Hematopoietic multipotent progenitor cell treated with erythropoietin and hydrocortisone succinate and interleukin-3 and kit ligand, for 15 days (in vitro differentiated cells): ENCODE measurements at regions not wholly inside any gene's neighbourhood (a gene's known extent, or its start where the extent isn't known, plus 50 kb on each side); places are given as distances from the start of the nearest gene placed in this dataset.

Source experiments
- DNase-seq: peaks from one replicate; pipeline ENCODE4 v3.0.0-alpha.2; 2015; ENCODE audit warnings: low spot score

DNA sequence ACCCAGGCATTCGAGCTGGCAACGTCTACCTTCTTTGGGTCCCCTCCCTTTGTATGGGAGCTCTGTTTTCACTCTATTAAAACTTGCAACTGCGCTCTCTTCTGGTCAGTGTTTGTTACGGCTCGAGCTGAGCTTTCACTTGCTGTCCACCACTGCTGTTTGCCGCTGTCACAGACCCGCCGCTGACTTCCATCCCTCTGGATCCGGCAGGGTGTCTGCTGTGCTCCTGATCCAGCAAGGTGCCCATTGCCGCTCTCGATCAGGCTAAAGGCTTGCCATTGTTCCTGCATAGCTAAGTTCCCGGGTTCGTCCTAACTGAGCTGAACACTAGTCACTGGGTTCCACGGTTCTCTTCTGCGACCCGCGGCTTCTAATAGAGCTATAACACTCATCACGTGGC, 183.5 kb upstream of the GALNTL6 start:
- DNase-seq = no peak

- DNase-seq = no peak
Measured at GRCh38 chr4:171629182-171629581, 184.0 kb upstream of the GALNTL6 start.

DNA sequence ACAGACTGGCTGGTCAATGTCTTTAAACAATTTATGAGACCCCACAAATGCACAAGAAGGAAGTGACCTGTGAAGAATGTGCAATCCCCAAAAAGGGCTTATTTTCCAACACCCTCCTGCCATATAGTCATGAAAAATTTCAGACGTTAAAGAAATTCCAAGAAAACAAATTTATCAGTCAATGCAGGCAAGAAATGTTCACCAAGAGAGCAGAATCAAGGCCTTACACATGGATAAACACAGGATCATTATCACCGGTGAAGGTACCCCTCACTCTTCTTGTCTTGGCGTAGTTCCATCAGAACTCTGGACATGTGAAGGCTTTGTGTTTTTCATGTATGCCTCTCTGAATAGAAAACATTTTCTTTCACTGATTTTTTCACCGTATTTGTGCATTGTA, 186.7 kb upstream of the GALNTL6 start:
- no peak for DNase-seq

DNA sequence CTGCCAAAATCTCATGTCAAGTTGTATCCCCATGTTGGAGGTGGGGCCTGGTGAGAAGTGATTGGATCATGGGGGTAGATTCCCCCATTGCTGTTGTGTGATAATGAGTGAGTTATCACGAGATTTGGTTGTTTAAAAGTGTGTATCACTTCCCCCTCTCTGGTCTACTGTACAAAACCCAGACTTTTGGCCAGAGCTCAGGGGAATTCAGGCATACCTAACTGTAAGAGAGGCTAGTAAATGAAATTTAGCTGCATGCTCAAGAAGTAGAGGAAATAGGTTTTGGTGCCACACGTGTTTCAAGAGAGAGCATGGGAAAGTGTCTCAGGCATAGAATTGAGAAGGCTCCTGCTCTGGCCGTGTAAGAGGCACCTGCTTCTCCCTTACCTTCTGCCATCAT, 190.5 kb upstream of the GALNTL6 start:
- DNase-seq = no peak

GRCh38 chr4:171621646-171622045, 191.6 kb upstream of the GALNTL6 start:
- DNase-seq = no peak

DNA sequence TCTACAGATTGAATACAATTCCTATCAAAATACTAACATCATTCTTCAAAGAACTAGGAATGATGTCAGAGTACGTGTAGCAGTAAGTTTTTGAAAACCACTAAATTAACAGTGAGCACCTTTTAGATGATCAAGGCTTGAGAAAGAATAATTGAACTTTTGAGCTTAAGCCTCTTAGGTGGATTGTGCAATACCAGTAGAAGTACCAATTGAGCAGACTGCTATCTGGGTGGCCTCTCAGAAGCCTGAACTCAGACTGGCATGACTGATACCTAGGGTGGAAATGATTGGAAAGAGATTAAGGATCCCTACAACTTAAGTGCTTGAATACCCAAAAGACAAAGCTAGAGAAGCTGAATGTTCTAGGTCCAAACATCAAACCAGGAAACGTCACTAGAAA, 200.3 kb upstream of the GALNTL6 start:
- DNase-seq = no peak

DNA sequence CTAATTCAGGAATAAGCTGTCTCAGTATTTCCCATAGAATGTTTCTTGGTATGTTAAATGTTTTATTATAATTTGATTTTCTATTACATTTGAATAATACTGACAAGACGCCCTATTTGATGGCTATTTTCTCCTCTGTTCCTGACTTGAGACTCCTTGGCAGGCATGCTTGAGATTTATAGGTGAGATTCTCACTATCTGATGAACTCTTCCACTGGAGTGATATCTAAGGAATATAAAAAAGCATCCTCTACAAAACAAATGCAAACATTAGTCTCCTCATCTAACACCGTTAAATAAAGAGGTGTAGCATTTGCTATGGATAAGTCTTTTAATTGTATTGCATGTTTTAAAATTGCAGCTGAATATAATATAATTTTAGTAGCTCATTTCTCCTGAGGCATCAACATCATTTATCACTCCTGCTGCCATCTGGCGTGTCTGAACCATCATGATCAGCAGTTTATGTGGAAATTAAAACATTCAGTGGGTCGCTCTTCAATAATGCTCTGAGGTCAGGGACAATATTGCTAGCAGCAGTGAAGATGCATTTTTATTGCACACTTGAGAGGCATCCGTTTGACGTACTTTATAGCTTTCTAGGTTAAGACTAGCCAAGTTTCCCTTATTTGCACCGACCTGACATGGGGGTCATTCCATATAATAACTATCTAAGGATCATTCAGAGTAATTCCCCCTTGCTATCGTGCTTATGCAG, 210.4 kb upstream of the GALNTL6 start:
- DNase-seq = no peak

GRCh38 chr4:171601091-171601490, 212.1 kb upstream of the GALNTL6 start:
- DNase-seq = no peak

DNA sequence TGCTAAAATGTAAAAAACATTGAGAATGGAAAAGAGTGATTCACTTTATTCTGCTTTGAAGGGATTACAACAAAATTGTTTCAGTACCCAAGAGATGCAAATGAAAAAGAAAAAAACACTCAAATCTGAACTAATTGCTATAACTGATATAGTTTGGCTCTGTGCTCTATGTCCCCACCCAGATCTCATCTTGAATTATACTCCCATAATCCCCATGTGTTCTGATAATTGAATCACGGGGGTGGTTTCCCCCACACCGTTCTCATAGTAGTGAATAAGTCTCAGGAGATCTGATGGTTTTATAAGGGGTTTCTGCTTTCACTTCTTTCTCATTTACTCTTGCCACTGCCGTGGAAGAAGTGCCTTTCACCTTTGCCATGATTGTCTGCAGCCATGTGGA, 213.6 kb upstream of the GALNTL6 start:
- no peak for DNase-seq

DNA sequence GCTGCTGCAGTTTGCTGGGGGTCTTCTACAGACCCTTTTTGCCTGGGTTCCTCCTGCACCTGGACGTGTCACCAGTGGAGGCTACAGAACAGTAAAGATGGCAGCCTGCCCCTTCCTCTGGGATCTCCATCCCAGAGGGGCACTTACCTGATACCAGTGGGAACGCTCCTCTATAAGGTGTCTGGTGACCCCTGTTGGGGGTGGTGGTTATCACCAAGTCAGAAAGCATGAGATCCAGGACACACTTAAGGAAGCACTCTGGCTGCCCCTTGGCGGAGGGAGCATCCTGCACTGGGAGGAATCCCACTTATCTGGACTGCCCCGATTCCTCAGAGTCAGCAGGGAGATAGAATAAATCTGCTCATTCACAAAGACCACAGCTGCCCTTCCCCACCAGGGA, 218.9 kb upstream of the GALNTL6 start:
- DNase-seq = no peak

- DNase-seq = no peak
Measured at GRCh38 chr4:171590716-171591115, 222.5 kb upstream of the GALNTL6 start.

DNA sequence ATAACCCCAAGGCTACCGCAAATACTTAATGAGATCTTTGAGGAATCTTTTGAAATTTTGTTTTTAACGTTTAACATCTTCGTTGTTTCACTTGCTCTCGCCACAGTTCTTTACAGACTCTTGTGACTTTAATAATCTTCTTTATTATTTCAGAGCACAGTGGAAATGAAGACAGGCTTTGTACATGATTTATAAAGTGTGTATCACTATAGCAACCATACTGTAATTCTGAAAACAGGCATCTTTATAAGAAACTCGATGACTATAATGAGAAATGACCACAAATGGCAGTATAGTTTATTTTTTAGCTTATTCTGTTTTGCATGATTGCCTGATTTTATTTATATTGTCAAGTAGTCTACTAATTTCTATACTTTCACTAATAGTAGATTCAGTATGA, 224.4 kb upstream of the GALNTL6 start:
- no peak for DNase-seq

GRCh38 chr4:171588051-171588545, 225.1 kb upstream of the GALNTL6 start:
- no peak for DNase-seq

DNA sequence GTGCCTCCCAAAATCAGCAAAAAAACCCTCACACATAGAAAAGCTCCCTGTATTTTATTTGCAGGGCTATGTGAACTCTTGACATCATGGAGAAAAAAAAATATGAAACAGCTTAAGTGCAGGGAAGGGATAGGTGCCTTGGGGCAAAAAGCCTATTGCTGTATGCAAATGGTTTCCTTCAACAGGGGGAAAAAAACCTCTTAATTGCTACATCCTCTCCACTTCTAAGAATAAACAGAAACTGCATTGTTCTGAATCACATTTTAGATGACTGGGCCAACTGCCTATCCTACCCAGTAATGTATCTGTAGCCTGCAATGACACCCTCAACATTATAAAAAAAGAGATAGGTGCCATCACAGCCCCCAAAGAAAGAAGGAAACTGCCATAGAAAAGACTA, 229.4 kb upstream of the GALNTL6 start:
- DNase-seq = no peak

DNA sequence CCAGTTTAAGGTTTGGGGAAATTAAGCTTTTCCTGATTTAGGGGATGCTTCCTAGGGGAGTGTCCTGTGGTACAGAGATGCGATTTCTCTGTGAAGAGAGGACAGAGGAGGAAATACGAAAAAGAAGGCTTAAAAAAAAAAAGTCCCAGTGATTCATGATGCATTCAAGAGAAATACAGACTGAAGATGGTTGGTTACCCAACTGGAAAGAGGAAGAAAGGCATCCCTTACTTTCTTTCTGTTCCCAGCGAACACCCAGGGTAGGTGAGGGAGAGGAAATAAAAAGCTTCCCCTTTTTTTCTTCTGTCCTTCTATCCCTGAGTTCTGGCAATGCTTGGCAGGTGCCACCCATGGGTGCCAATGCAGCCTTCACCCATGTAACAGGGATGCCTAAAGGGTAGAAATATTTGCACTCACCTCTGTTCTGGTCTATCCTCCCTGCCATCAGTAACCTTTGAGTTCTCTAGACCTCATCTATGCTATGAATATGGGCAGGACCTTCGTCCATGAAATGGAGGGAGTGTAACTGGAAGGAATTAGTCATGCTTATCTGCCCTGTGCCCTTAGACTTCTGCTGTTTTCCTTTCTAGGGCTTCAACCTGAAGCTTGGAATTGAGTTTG, 230.1 kb upstream of the GALNTL6 start:
- no peak for DNase-seq

DNA sequence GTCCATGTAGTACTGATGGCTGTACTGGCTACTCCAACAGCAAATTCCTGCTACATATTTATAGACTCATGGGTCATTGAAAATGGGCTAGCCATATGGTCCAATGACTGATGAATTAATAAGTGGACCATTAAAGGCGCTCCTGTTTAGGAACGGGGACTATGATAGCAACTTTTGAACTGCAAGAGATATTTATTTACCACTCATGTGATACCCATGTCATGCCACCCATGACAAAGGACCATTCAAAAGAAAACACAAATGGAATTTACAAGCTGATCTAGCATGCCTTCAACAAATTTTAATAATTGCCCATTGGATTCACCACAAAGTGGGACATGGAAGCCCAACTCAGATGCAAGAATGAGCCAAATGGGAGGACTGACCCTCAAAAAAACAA, 240.0 kb upstream of the GALNTL6 start:
- no peak for DNase-seq

DNA sequence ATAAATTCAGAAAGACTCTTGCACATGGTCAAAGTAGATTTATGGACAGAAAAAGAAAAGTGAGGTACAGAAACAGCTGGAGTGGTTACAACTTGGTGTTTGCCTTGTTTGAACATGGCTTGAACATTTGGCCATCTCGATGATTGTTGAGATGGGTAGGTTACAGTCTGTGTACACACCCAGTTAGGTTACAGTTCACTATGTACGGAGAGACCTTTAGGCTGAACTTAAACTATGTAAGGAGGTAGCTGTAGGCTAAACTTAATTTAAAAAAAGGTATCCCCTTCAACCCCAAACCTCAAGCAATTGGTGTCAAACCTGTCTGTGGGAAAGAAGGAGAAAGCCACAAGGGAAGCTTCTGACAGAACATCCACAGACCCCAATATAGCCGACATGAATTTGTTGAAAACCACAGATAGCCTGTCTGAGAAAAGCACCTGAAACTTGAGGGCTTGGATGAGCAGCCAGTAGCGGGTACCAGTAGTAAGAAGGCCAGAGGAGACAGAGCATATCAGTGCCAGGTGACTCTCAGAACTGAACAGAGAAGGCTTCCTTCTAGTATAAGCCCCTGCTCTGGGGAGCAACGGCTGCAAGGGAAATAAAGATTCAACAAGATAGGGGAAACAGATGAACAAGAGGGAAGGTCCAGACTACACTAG, 247.9 kb upstream of the GALNTL6 start:
- DNase-seq = no peak

- no peak for DNase-seq
Measured at GRCh38 chr4:171561419-171561818, 251.8 kb upstream of the GALNTL6 start.

DNA sequence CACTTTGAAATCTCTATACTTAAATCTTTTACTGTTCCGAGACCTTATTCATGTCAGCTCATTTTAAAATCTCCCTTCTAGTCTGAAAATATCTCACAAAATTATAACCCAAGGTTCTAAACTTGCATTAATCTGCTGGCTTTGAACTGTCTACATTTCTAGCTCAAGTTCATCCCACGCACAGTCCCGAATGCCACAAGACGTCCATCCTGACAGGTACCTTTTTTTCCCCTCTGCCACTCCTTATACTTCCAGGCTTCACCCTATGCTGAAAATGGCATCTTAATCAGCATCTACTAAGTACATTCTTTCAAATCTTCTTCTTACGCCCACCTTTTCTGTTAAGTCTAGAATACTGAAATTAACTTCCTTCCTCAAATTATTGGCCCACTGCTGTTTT, 259.2 kb upstream of the GALNTL6 start:
- no peak for DNase-seq

DNA sequence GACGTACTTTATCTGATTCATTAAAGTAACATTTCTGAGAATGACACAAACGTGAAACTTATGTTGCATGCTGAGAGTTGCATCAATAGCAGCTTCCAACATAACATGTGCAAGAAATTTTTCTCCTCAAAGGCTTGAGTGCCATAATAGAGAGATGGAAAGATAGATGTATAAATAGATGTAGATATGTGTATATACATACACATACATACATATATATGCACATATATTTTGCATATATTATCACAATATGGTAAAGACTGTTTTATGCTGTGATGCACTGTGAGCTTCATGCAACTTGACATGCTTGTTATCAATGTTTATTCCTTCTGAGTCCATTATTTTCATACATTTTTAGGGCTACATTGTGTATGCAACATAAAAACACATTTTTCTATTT, 270.6 kb upstream of the GALNTL6 start:
- DNase-seq = no peak

DNA sequence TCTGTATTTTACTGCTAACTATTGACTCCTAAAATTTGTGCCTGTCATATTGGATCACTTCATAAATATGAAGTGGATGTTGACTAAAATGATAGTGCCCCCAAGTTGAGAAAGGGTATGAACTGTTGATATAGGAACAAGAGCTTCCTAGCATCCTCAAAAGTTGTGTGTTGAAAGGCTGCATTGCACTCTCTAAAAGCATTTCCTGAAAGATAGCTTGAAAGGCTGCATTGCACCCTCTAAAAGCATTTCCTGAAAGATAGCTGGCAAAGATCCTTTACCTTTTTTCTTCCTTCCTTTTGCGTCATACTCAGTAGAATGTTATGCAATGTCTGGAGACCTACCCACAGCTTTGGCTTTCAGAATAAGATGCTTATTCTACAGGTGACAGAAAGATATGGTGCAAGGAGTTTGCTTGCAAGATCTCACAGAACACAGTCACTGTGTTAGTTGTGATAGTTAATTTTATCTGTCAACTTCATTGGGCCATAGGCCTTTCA, 274.6 kb upstream of the GALNTL6 start:
- no peak for DNase-seq

DNA sequence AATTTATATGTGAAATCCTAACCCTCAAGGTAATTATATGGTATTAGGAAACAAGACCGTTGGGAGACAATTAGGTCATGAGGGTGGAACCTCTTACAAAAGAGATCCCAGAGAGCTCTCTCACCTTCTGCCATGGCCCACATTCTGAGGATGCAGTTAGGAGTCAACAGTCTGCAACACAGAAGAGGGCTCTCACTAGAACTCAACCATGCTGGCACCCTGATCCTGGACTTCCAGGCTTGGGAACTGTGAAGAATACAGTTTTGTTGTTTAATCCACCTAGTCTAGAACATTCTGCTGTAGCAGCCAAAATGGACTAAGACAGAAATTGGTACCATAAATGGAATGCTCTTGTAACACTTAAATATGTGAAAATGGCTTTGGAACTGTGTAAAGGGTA, 278.8 kb upstream of the GALNTL6 start:
- no peak for DNase-seq

DNA sequence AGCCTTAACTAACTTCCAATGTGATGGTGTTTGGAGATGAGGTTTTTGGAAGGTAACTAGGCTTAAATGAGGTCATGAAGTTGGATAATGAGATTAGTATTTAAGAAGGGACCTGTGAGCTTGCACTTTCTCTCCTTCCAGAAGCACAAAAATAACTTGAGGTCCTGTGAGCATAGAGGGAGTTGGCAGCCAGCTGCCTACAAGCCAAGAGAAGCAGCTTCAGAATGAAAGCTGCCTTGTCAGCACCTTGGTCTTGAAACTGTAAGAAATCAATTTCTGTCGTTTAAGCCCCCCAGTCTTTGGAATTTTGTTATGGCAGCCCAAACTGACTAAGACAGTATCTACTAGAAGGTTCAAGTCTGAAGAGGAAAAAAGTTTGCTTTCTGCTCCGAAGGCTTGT, 280.2 kb upstream of the GALNTL6 start:
- DNase-seq = no peak
